SK-N-MC (cell line): ENCODE measurements at regions not wholly inside any gene's neighbourhood (a gene's known extent, or its start where the extent isn't known, plus 50 kb on each side); places are given as distances from the start of the nearest gene placed in this dataset.
"Not testable (repeated sequence)": the region's sequence is repeated elsewhere in the genome, so short reads cannot be mapped to it uniquely, and the experiment has no call there.

Source experiments
- DNase-seq: peaks from one replicate; pipeline ENCODE4 v3.0.0-alpha.2; 2011; ENCODE audit warnings: low read depth, low spot score
- H3K27ac ChIP-seq: fragments of 200-600 bp; sonication (generic); 2 replicates; pipeline ENCODE4 v1.5.1; 2016; ENCODE audit warnings: mixed run types
- H3K36me3 ChIP-seq: fragments of 200-600 bp; sonication (generic); 2 replicates; pipeline ENCODE4 v1.6.1; 2017; ENCODE audit warnings: antibody characterized with exemption, low read length, mixed read lengths; ENCODE audit not compliant: insufficient read depth
- H3K4me3 ChIP-seq: fragments of 200-600 bp; sonication (generic); 2 replicates; pipeline ENCODE4 v1.5.1; 2016
- H3K9ac ChIP-seq: fragments of 200-600 bp; sonication (generic); 2 replicates; pipeline ENCODE4 v1.8.0; 2017; ENCODE audit warnings: mixed run types, mixed read lengths; ENCODE audit not compliant: insufficient read length
- H3K9me3 ChIP-seq: fragments of 200-600 bp; sonication (generic); 2 replicates; pipeline ENCODE4 v1.6.1; 2017; ENCODE audit warnings: low read depth, mild to moderate bottlenecking, antibody characterized with exemption, low read length, moderate library complexity, mixed read lengths
- EZH2 ChIP-seq: fragments of 200-600 bp; sonication (generic); IDR thresholded peaks from one replicate; pipeline ENCODE4 v1.6.1; 2017; ENCODE audit warnings: antibody characterized with exemption
- FOXP2 ChIP-seq: optimal IDR thresholded peaks from 2 replicates; pipeline ENCODE3; 2011; ENCODE audit warnings: mild to moderate bottlenecking, moderate library complexity; ENCODE audit not compliant: insufficient read depth; ENCODE audit errors: extremely low read length, control extremely low read depth
- POLR2AphosphoS5 ChIP-seq: IDR thresholded peaks from 2 replicates; pipeline ENCODE4 v1.6.1; 2012; ENCODE audit warnings: mild to moderate bottlenecking, low read depth, low read length, borderline replicate concordance

- H3K4me3 ChIP-seq = no peak overlapping the region
- H3K9me3 ChIP-seq = no peaks in the 10 kb centered on the region
- H3K36me3 ChIP-seq = no peaks in the 10 kb centered on the region
- DNase-seq = no peak
- TF ChIP-seq POLR2AphosphoS5 (no peak), FOXP2 (no peak), EZH2 (no peak)
- H3K9ac ChIP-seq = no peak overlapping the region
- H3K27ac ChIP-seq = no peak overlapping the region
These were observed 333.6 kb downstream of the ADGRD1 start for GRCh38 chr12:131287015-131287937.

DNA sequence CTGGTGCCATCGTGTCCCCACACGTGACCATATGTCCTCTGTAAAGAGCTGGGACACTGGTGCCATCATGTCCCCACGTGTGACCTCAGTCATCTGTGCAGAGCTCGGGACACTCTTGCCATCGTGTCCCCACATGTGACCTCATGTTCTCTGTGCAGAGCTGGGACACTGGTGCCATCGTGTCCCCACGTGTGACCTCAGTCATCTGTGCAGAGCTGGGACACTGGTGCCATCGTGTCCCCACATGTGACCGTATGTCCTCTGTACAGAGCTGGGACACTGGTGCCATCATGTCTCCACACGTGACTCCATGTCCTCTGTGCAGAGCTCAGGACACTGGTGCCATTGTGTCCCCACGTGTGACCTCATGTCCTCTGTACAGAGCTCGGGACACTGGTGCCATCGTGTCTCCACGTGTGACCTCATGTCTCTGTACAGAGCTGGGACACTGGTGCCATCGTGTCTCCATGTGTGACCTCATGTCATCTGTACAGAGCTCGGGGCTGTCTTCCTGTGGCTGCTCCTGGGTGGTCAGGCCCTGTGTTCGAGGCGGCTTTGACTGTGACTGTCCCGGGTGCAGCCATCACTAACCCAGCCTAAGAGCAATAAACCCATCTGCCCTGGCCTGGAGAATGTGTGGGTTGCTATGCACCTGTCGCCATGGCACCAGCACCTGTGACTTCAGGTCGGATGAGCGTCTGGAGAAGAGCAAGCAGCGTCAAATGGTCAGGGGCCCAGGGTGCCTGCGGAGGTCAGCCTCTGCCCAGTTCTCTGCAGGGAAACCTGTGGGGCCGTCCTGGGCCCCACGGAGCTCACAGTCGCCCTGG, 334.4 kb downstream of the ADGRD1 start:
- no peak for DNase-seq
- H3K9me3 ChIP-seq = no peaks in the 10 kb centered on the region
- no peak for TF ChIP-seq EZH2
- no peak overlapping the region for H3K4me3 ChIP-seq
- no peak overlapping the region for H3K27ac ChIP-seq
- H3K9ac ChIP-seq = no peak overlapping the region
- H3K36me3 ChIP-seq = no peaks in the 10 kb centered on the region

- not testable (repeated sequence) for H3K4me3 ChIP-seq, H3K9ac ChIP-seq, DNase-seq, H3K36me3 ChIP-seq, H3K27ac ChIP-seq, H3K9me3 ChIP-seq
These were observed 335.3 kb downstream of the ADGRD1 start for GRCh38 chr12:131288765-131289695.

DNA sequence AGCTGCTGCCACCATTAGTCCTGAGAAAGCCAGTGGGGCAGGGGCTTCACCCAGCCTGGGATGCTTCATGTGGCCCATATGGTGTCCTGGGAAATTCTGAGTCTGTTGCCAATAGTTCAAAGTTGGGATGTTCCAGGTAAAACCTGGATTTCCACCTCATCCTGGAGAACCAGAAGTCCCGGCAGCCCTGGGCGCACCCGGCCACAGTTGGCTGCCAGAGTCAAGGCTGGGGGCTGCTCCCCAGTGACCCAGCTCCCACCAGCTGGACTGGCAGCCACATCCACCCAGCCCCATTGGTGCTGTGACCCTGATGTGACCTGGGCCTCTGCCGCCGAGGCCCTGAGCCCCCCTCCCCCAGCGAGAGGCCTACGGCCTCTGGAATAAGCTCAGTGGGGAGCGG, 336.1 kb downstream of the ADGRD1 start:
- H3K9me3 ChIP-seq, H3K4me3 ChIP-seq, H3K9ac ChIP-seq, DNase-seq, H3K36me3 ChIP-seq, H3K27ac ChIP-seq: not testable (repeated sequence)

GRCh38 chr12:131290255-131290959, 336.7 kb downstream of the ADGRD1 start:
- Histone ChIP-seq H3K27ac (no peak overlapping the region), H3K9ac (no peak overlapping the region), H3K36me3 (no peaks in the 10 kb centered on the region), H3K9me3 (no peaks in the 10 kb centered on the region), H3K4me3 (no peak overlapping the region)
- no peak for DNase-seq
- TF ChIP-seq EZH2 = no peak
- no peak for TF ChIP-seq POLR2AphosphoS5
- no peak for TF ChIP-seq FOXP2

GRCh38 chr12:131293071-131294015, 339.6 kb downstream of the ADGRD1 start:
- H3K9ac ChIP-seq, H3K4me3 ChIP-seq, H3K27ac ChIP-seq, DNase-seq, H3K36me3 ChIP-seq, H3K9me3 ChIP-seq: not testable (repeated sequence)

DNA sequence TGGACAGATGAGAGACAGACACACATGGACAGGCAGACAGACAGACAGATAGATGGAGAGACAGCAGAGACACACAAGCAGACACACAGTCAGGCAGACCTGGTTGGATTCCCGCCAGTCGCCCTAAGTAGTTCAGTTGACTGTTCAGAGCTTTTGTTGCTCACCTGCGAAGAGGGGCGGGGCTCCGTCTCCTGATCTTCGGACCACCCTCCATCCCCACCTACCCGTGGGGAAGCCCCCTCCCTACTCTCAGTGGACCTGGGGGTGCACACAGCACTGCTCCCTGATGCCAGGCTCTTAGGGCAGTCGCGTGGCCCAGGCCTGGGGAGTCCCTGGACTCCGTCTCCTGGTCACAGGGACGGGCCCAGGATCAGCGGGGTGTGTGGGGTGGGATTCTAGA, 341.0 kb downstream of the ADGRD1 start:
- not testable (repeated sequence) for H3K4me3 ChIP-seq, H3K9me3 ChIP-seq, H3K36me3 ChIP-seq, H3K27ac ChIP-seq, DNase-seq, H3K9ac ChIP-seq

DNA sequence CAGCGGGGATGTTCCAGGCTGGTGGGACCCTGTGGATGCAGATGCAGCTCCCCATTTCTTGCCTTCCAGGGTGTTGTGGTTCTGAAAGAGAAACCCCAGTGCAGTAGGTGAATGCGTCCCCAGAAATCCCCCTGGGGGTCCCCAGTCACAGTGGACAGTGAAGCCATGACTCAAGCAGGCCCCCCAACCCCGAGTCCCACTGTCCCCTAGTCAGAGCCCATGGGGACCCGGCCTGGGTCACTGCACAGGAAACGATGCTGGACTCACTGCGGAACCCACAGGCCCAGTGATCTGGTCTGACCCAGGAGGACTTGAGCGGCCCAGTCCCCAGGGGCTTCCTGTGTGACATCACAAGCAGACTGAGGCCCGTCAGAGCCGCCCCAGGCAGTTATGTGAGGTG, 341.4 kb downstream of the ADGRD1 start:
- not testable (repeated sequence) for H3K4me3 ChIP-seq, H3K9me3 ChIP-seq, DNase-seq, H3K9ac ChIP-seq, H3K27ac ChIP-seq, H3K36me3 ChIP-seq

DNA sequence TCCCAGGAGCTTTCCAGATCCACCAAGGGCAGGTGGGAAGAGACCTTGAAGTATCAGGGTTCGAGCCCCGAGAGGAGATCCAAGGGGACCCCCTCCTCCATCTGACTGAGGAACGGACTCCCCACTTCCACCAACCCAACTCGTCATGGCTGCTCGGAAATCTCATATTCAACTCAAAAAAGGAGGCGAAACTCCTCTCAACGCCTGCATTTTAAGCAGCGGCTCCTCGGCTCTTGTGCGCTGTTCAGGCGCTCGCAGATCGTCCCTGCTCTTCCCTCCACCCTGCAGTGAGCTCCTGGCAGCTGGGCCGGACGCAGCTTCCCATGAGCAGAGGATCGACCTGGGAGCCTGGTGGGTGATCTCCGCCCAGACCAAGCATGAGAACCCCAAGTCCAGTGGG, 341.9 kb downstream of the ADGRD1 start:
- not testable (repeated sequence) for H3K9ac ChIP-seq, DNase-seq

DNA sequence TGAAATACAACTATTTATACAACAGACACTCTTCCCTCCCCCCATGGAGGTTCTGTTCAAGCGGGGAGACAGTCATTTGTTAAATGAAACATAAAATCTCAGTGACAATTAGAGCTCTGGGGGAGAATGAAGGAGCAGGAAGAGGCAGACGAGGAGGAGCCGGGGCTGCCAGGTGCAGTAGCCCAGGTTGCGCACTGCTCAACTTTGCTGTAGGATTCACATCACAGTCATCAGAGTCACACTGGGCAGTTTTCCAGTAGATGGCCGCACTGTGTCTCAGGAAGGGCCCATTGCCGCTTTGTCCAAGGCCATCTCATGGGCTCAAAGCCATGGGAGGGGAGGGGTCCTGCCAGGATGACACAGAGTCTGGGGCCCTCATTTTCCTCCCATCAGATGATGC, 342.4 kb downstream of the ADGRD1 start:
- not testable (repeated sequence) for H3K9ac ChIP-seq, DNase-seq, H3K36me3 ChIP-seq, H3K4me3 ChIP-seq, H3K9me3 ChIP-seq, H3K27ac ChIP-seq

More for the DNA sequence above, 341.9 kb downstream of the ADGRD1 start:
- H3K27ac ChIP-seq, H3K4me3 ChIP-seq, H3K36me3 ChIP-seq, H3K9me3 ChIP-seq: not testable (repeated sequence)

DNA sequence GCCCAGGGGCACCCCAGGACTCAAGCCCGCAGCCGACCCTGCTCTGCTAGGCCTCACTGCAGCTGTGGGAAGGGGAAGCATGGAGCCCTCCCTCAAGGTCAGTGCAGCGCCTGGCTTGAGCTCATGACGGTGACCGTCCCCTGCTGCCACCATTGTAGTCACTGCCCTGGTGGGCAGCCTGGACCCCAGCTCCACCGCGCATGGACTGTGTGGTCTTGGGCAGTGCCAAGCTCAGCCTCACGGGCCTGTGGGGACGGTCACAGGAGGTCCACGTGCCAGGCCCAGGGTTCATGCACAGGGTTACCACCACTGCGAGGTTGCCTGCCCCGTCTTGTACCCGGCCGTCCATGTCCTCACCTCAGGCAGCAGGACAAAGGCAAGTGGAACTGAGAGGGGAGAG, 342.9 kb downstream of the ADGRD1 start:
- not testable (repeated sequence) for H3K9me3 ChIP-seq, H3K27ac ChIP-seq, H3K4me3 ChIP-seq, DNase-seq, H3K9ac ChIP-seq, H3K36me3 ChIP-seq
